ENCODE measurements at regions not wholly inside any gene's neighbourhood (a gene's known extent, or its start where the extent isn't known, plus 50 kb on each side); places are given as distances from the start of the nearest gene placed in this dataset.
"Not testable (repeated sequence)": the region's sequence is repeated elsewhere in the genome, so short reads cannot be mapped to it uniquely, and the experiment has no call there.

GRCh38 chr10:55519264-55519663, 718.2 kb upstream of the PCDH15 start:
- Histone ChIP-seq H3K9me3 (ENCODE audit: insufficient read depth, low read depth, low read length) (no peaks in the 10 kb centered on the region), H3K9ac (ENCODE audit: low read length) (no peak overlapping the region), H3K4me1 (ENCODE audit: insufficient read depth, low read length) (no peaks in the 10 kb centered on the region), H3K4me3 (ENCODE audit: insufficient read depth, low read depth, low read length) (no peak overlapping the region), H2AFZ (ENCODE audit: low read depth, low read length) (no peak overlapping the region), H3K36me3 (ENCODE audit: insufficient read depth, low read length) (no peaks in the 10 kb centered on the region), H3K4me2 (ENCODE audit: low read length) (no peak overlapping the region), H3K79me2 (ENCODE audit: insufficient read depth, low read length) (no peaks in the 10 kb centered on the region), H3K27me3 (ENCODE audit: insufficient read depth, low read length) (no peaks in the 10 kb centered on the region), H4K20me1 (ENCODE audit: insufficient read depth, low read length) (no peaks in the 10 kb centered on the region), H3K27ac (ENCODE audit: low read depth, low read length) (no peak overlapping the region)
- no peak for TF ChIP-seq CTCF (IDR thresholded peaks at IDR 0.05; ENCODE audit: insufficient read depth, low read depth, low read length)
- no peak for TF ChIP-seq EZH2 (IDR thresholded peaks at IDR 0.05; ENCODE audit: insufficient read depth, low read length)
- DNase-seq (ENCODE audit: low read depth) = no peak
- H3K27ac Mint-ChIP-seq (ENCODE audit: unreplicated experiment) = no peak overlapping the region
- no peak for FAIRE-seq
- no peak overlapping the region for H3K4me3 Mint-ChIP-seq (ENCODE audit: unreplicated experiment)
- no peaks in the 10 kb centered on the region for H3K9me3 Mint-ChIP-seq (ENCODE audit: unreplicated experiment)
- H3K4me1 Mint-ChIP-seq (ENCODE audit: low read depth, unreplicated experiment) = peaks cover 5% of the 10 kb centered on the region
- no peaks in the 10 kb centered on the region for H3K27me3 Mint-ChIP-seq (ENCODE audit: low read depth, unreplicated experiment)
- H3K36me3 Mint-ChIP-seq (ENCODE audit: low read depth, unreplicated experiment) = no peaks in the 10 kb centered on the region

- H3K79me2 ChIP-seq (ENCODE audit: insufficient read depth, low read length); H3K4me2 ChIP-seq (ENCODE audit: low read length); DNase-seq (ENCODE audit: low read depth); H3K36me3 ChIP-seq (ENCODE audit: insufficient read depth, low read length); H3K4me1 Mint-ChIP-seq (ENCODE audit: low read depth, unreplicated experiment); H3K4me3 ChIP-seq (ENCODE audit: insufficient read depth, low read depth, low read length); H4K20me1 ChIP-seq (ENCODE audit: insufficient read depth, low read length); H3K4me3 Mint-ChIP-seq (ENCODE audit: unreplicated experiment); H3K27ac ChIP-seq (ENCODE audit: low read depth, low read length); H3K9me3 Mint-ChIP-seq (ENCODE audit: unreplicated experiment); H3K27ac Mint-ChIP-seq (ENCODE audit: unreplicated experiment); H3K9me3 ChIP-seq (ENCODE audit: insufficient read depth, low read depth, low read length); H3K27me3 ChIP-seq (ENCODE audit: insufficient read depth, low read length); H3K27me3 Mint-ChIP-seq (ENCODE audit: low read depth, unreplicated experiment); H3K36me3 Mint-ChIP-seq (ENCODE audit: low read depth, unreplicated experiment); H2AFZ ChIP-seq (ENCODE audit: low read depth, low read length); H3K9ac ChIP-seq (ENCODE audit: low read length); FAIRE-seq; H3K4me1 ChIP-seq (ENCODE audit: insufficient read depth, low read length): not testable (repeated sequence)
Measured at GRCh38 chr10:55518416-55518815, 717.4 kb upstream of the PCDH15 start.

- Histone ChIP-seq H3K4me3 (ENCODE audit: insufficient read depth, low read depth, low read length) (no peak overlapping the region), H4K20me1 (ENCODE audit: insufficient read depth, low read length) (no peaks in the 10 kb centered on the region), H3K79me2 (ENCODE audit: insufficient read depth, low read length) (no peaks in the 10 kb centered on the region), H3K4me2 (ENCODE audit: low read length) (no peak overlapping the region), H3K27me3 (ENCODE audit: insufficient read depth, low read length) (no peaks in the 10 kb centered on the region), H3K4me1 (ENCODE audit: insufficient read depth, low read length) (no peaks in the 10 kb centered on the region), H3K9ac (ENCODE audit: low read length) (no peak overlapping the region), H3K36me3 (ENCODE audit: insufficient read depth, low read length) (no peaks in the 10 kb centered on the region), H3K9me3 (ENCODE audit: insufficient read depth, low read depth, low read length) (no peaks in the 10 kb centered on the region), H3K27ac (ENCODE audit: low read depth, low read length) (no peak overlapping the region), H2AFZ (ENCODE audit: low read depth, low read length) (no peak overlapping the region)
- Mint-ChIP-seq H3K27ac (ENCODE audit: unreplicated experiment) (no peak overlapping the region), H3K27me3 (ENCODE audit: low read depth, unreplicated experiment) (no peaks in the 10 kb centered on the region), H3K4me1 (ENCODE audit: low read depth, unreplicated experiment) (no peaks in the 10 kb centered on the region), H3K9me3 (ENCODE audit: unreplicated experiment) (no peaks in the 10 kb centered on the region), H3K36me3 (ENCODE audit: low read depth, unreplicated experiment) (no peaks in the 10 kb centered on the region), H3K4me3 (ENCODE audit: unreplicated experiment) (no peak overlapping the region)
- no peak for TF ChIP-seq CTCF (IDR thresholded peaks at IDR 0.05; ENCODE audit: insufficient read depth, low read depth, low read length)
- no peak for TF ChIP-seq EZH2 (IDR thresholded peaks at IDR 0.05; ENCODE audit: insufficient read depth, low read length)
- FAIRE-seq (no peak), DNase-seq (ENCODE audit: low read depth) (no peak)
Measured at GRCh38 chr10:55509168-55509567, 708.1 kb upstream of the PCDH15 start.

All from astrocyte (in vitro differentiated cells and primary cell).